Uterus (tissue), 2 donors: ENCODE measurements at regions not wholly inside any gene's neighbourhood (a gene's known extent, or its start where the extent isn't known, plus 50 kb on each side); places are given as distances from the start of the nearest gene placed in this dataset.

Source experiments
- POLR2A ChIP-seq, 2 donors: fragments of 450-650 bp; IDR thresholded peaks; one replicate each; pipeline ENCODE4 v1.6.1; 2016; ENCODE audit warnings: antibody characterized with exemption in 2 of 2, mild to moderate bottlenecking in 1 of 2, moderate library complexity in 1 of 2
- TF ChIP-seq, protein P1 (sequence below), 4 experiments: fragments of 200-600 bp in 2 of 4; fragments of 450-650 bp in 2 of 4; sonication (generic) in 2 of 4; IDR thresholded peaks; one replicate each; pipeline ENCODE4 v1.5.1; 2016 to 2019; ENCODE audit warnings: antibody characterized with exemption in 4 of 4, mild to moderate bottlenecking in 2 of 4, moderate library complexity in 1 of 4

DNA sequence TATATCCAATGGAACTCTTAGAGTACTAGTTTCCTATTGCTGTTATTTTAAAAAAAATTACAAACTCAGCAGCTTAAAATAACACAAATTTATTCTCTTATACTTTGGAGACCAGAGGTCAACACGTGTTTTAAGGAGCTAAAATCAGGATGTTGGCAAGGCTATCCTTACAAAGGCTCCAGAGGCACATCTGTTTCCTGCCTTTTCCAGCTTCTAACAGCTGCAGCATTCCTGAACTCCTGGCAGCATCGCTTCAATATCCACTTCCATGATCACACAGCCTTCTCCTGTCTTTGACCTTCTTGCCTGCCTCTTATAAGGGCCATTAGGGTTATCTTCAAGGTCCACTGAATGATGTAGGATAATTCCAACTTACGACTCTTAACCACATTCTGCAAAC is 92.2 kb upstream of the CCNG1 start:
- TF ChIP-seq, protein P1, sequence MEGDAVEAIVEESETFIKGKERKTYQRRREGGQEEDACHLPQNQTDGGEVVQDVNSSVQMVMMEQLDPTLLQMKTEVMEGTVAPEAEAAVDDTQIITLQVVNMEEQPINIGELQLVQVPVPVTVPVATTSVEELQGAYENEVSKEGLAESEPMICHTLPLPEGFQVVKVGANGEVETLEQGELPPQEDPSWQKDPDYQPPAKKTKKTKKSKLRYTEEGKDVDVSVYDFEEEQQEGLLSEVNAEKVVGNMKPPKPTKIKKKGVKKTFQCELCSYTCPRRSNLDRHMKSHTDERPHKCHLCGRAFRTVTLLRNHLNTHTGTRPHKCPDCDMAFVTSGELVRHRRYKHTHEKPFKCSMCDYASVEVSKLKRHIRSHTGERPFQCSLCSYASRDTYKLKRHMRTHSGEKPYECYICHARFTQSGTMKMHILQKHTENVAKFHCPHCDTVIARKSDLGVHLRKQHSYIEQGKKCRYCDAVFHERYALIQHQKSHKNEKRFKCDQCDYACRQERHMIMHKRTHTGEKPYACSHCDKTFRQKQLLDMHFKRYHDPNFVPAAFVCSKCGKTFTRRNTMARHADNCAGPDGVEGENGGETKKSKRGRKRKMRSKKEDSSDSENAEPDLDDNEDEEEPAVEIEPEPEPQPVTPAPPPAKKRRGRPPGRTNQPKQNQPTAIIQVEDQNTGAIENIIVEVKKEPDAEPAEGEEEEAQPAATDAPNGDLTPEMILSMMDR (IDR thresholded peaks at IDR 0.05), result no peak
- TF ChIP-seq POLR2A (IDR thresholded peaks at IDR 0.05), result no peak
